ENCODE measurements at regions not wholly inside any gene's neighbourhood (a gene's known extent, or its start where the extent isn't known, plus 50 kb on each side); places are given as distances from the start of the nearest gene placed in this dataset.
"Not testable (repeated sequence)": the region's sequence is repeated elsewhere in the genome, so short reads cannot be mapped to it uniquely, and the experiment has no call there.

DNA sequence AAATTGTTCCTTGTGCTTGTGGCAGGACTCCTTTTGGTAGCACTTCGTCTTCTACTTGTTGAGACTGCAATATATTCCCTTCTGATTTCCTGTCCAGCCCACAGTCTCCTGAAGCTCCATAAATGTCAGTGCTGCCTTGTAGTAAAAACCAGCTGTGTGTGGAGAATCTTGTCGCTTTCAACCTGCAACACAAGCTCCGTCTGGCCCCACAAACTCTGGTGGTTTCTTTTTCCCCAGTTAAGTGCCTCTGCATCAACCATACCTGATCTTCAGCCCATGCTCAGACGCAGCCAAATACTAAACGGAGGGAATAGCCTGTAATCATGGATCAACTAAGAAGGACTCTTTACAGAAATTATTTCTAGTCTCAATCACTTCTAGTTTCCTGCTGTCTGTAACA lies 1133.3 kb upstream of the ADGRB3 start:
- no peak for DNase-seq

DNA sequence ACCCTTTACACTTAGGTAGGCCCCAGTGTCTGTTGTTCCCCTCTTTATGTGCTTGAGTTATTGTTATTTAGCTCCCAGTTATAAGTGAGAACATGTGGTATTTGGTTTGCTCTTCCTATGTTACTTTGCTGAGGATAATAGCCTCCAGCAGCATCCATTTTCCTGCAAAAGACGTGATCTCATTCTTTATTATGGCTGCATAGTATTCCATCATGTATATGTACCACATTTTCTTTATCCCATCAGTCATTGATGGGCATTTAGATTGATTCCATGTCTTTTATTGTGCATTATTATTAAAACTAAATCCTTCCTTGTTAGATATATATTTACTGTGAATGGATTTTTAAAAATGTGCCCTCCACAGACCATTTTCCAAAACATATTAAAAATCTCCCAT lies 1137.3 kb upstream of the ADGRB3 start:
- DNase-seq, result no peak

- no peak for DNase-seq
Observed at GRCh38 chr6:67496191-67496590, 1138.9 kb upstream of the ADGRB3 start.

DNA sequence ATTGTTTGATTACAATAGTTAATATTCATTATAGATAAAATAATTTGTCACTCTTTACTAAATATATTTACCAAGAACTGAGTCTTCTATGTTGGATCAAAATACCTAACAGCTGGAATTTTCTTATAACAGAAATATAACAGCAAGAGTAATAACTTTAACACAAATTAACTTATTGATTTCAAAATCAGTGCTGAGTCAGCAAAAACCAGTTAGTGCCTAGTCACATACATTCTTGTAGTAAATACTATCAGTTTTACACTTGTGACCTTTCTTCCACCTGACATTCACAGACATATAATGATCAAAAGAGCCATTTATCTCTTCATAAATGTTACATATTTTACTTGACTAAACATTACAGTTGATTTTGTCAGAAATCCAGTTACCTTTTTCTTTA lies 1141.4 kb upstream of the ADGRB3 start:
- DNase-seq, result no peak

DNA sequence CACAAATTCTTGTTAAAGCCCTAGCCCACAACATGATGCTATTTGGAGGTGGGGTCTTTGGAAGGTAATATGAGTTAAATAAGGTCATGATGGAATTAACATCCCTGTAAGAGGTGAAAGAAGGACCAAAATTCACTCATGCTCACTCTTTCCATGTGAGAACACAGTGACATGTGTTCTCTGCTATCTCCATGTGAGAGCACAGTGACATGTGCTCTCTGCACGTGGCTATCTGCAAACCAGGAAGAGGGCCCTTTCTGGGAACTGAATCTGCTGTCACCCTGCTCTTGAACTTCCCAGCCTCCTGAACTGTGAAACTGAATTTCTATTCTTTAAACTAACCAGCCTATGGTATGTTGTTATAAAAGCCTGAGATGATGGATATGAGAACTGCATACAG lies 1159.4 kb upstream of the ADGRB3 start:
- no peak for DNase-seq

DNA sequence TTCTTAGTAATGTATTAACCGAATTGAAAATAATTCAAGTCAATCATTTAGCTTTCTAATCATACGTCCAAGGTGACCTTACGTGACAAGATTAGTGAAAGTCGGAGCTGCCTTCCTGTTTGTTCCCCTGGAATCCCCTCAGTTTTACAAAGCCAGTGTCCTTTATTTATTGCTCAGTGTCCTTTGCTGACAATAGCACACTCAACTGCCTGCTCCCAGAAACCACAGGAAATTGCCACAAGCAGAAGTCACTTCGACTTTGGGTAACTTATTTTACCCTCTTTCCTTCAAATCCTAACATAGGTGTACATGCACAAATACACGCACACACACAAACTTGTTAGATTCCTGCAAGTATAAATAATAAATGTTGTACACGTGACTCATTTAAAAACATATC lies 1167.7 kb upstream of the ADGRB3 start:
- no peak for DNase-seq

DNA sequence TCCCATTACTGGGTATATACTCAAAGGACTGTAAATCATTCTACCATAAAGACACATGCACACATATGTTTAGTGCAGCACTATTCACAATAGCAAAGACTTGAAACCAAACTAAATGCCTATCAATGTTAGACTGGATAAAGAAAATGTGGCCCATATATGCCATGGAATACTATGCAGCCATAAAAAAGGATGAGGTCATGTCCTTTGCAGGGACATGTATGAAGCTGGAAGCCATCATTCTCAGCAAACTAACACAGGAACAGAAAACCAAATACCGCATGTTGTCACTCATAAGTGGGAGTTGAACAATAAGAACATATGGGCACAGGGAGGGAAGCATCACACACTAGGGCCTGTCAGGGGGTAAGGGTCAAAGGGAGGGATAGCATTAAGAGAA lies 1172.4 kb upstream of the ADGRB3 start:
- DNase-seq, result not testable (repeated sequence)

DNA sequence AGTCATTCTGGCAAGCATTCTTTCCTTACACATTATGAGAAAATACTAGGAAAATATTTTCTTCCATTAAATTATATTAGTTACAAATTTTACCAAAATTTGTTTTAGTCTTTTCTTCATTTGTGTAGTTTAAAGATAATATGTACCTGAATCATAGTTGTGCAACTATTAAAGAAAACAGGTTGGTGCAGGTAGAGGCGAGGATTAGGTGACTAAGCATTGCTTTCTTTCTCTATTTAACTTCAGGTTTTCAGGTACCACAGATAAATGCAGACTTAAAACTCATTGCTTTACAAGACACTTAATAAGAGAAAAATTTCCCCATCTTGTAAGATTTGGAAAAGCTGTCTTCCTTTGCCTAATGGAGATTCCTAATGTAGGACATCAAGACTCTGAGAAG lies 1175.5 kb upstream of the ADGRB3 start:
- no peak for DNase-seq

GRCh38 chr6:67458265-67458664 lies 1176.8 kb upstream of the ADGRB3 start:
- no peak for DNase-seq

DNA sequence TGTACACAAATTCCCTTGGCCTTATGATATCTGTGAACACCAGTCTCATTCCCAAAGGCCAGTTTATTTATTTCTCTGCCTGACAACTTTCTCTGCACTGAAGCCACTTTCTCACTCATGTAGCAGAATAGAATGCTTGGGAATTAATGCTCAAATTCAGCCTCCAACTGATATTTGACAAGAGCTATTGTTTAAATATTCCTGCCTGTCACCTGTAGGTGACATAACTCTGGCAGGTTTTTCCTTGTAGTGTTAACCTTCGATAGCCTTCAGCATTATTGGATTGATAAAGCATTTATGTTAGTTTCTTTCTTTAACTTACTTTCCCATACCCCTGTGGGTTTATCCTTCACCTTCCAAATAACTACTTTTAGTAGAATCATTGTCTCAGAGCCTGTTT lies 1183.2 kb upstream of the ADGRB3 start:
- DNase-seq, result no peak

DNA sequence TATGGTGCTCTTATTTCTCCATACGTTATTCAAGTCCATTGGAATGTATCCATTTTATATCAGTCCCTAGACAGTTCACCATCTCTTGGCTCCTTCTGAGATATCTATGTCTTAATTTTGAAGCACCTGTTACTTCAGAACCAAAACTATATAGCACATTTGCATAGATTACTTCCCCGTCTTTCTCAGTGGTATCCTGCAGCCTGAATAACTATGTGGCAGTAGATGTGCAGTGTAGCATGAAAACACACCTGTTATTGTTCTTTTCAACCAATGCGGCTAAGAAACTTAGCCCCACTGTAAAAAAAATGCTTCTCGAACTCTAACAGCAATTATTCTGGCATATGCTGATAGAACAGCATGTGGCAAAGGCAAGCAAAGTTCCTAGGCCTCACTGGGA lies 1184.4 kb upstream of the ADGRB3 start:
- no peak for DNase-seq

- no peak for DNase-seq
Observed at GRCh38 chr6:67449602-67450001, 1185.5 kb upstream of the ADGRB3 start.

DNA sequence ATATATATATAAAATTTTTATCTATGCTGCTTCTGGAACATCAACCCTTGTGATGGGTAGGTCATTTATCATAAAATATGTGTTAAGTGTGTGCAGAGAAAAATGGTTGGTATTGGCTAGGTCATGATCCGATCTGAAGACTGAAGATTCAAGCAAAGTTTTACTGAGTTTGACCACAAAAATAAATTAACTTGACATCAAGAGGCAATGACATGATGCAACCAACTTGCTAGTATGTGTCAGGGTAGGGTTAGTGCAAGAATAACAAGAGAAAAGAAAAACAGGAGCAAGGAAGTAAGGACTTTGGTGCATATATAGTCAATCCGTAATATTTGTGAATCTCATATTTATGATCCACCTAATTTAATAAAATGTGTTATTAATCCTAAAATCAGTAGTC lies 1202.0 kb upstream of the ADGRB3 start:
- no peak for DNase-seq

- no peak for DNase-seq
Observed at GRCh38 chr6:67431076-67431475, 1204.0 kb upstream of the ADGRB3 start.

DNA sequence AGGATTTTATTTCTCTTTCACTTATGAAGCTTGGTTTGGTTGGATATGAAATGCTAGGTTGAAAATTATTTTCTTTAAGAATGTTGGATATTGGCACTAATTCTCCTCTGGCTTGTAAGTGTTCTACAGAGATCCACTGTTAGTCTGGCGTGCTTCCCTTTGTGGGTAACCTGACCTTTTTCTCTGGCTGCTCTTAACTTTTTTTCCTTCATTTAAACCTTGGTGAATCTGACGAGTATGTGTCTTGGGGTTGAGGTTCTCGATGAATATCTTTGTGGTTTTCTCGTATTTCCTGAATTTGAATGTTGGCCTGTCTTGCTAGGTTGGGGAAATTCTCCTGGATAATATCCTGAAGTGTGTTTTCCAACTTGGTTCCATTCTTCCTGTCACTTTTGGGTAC lies 1208.4 kb upstream of the ADGRB3 start:
- not testable (repeated sequence) for DNase-seq

- DNase-seq, result no peak
Observed at GRCh38 chr6:67412035-67412434, 1223.0 kb upstream of the ADGRB3 start.

GRCh38 chr6:67411036-67411435 lies 1224.0 kb upstream of the ADGRB3 start:
- DNase-seq, result no peak

- no peak for DNase-seq
Observed at GRCh38 chr6:67394254-67394653, 1240.8 kb upstream of the ADGRB3 start.

GRCh38 chr6:67393356-67393755 lies 1241.7 kb upstream of the ADGRB3 start:
- DNase-seq, result no peak

- no peak for DNase-seq
Observed at GRCh38 chr6:67391955-67392354, 1243.1 kb upstream of the ADGRB3 start.

- no peak for DNase-seq
Observed at GRCh38 chr6:67369679-67370078, 1265.4 kb upstream of the ADGRB3 start.

GRCh38 chr6:67362976-67363375 lies 1272.1 kb upstream of the ADGRB3 start:
- no peak for DNase-seq

DNA sequence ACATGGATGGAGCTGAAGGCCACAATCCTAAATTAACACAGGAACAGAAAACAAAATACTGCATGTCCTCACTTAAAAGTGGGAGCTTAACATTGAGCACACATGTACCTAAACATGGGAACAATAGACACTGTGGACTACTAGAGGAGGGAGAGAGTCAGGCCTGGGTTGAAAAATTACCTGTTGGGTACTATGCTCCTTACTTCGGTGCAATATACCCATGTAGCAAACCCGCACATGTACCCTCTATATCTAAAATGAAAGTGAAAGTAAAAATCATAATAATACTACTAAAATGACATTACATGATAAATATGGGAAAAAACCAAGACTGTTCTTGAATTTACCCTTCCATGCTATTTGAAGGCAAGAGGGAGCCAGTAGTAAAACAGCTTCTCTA lies 1273.8 kb upstream of the ADGRB3 start:
- DNase-seq, result no peak

- DNase-seq, result no peak
Observed at GRCh38 chr6:67358241-67358640, 1276.8 kb upstream of the ADGRB3 start.

DNA sequence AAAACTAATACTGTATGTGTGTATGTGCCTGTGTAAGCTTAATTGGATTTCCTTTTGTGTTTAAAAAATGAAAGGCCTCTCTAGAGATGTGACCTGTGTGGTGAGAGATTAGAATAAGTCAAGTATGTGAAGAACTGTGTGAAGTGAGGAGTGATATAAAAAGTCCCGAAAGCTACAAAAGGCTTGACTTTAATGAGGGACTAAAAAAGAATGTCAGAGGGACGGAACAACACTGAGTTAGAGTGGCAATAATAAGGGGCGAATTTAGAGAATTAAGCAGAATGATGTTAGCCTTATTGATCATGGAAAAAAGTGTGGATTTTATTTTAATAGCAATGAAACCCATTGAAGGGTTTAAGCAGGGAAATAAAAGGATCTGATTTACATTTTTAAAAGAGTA lies 1281.2 kb upstream of the ADGRB3 start:
- no peak for DNase-seq

DNA sequence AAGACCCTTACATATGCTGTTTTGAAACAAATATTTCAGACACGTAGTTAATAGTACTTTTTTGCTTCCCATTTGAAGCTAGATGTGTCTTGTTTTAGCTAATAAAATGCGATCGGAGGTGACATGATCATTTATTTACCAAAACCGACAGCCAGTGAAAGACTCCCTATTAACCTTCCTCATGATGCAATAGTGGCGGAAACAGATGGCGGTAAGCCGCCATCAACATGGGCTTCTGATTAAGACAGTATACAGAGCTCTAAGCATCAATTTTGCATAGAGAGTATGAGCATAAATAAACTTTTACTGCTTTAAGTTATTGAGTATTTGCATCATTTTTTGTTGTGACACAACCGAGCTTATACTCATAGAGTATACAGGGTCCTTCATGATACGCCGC lies 1282.4 kb upstream of the ADGRB3 start:
- no peak for DNase-seq
